GM21723 (cell line): ENCODE measurements at regions not wholly inside any gene's neighbourhood (a gene's known extent, or its start where the extent isn't known, plus 50 kb on each side); places are given as distances from the start of the nearest gene placed in this dataset.
"Not testable (repeated sequence)": the region's sequence is repeated elsewhere in the genome, so short reads cannot be mapped to it uniquely, and the experiment has no call there.

Experiments
- ATAC-seq: cut with Tn5 transposase; IDR thresholded peaks from one replicate; pipeline ENCODE4 v1.9.1; 2021; ENCODE audit warnings: mild to moderate bottlenecking, moderate library complexity; ENCODE audit not compliant: unreplicated experiment

DNA sequence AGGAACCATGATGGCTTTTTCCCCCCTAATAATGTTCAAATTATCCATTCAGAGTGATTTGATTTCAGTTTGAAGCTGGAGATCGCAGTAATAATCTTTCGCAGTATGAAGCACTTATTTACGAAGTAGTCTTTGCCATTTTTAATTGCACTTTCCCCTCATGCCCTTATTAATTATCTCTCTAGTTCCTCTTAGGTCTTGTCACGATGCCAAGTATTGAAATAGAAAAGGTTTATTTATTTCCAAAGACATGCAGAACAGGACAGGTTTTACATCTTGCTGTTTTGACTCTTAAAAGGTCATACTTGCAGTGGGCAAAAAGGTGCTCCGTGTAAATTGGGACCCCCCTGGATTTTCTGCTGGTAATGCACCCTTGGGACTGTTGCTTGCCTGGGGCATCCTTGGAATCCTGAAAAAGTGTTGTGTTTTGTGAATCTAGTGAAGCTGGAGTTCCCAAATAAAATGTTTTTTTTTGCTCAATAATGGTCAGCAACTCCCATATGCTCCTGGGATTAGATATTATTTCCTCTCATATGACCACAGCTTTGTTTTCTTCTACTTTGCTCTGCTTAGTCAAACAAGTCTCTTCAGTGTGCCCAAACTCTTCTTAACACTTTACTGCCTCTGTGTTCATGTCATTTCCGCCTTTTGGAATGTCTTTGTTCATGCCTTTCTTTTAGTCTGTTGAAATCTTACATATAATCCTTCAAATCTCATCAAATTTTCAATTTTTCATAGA, 278.3 kb downstream of the TMEM38B start:
- ATAC-seq: no peak

DNA sequence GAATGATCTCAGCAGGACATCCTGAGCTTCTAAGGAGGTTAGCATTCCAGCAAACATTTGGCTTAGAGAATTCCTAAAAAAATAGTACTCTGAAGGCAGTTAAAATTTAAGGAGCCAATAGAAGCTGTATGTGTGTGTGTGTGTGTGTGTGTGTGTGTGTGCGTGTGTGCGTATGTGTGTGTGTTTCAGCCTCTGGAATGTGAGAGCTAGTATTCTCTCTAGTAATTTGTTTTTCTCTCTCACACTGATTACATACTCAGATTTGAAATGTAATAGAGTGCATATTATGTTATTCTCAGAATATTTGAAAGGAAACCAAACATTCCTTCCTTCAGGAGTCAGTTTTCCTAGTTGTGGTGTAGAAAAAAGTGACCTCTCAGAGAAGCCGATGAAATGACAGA, 279.6 kb downstream of the TMEM38B start:
- no peak for ATAC-seq

DNA sequence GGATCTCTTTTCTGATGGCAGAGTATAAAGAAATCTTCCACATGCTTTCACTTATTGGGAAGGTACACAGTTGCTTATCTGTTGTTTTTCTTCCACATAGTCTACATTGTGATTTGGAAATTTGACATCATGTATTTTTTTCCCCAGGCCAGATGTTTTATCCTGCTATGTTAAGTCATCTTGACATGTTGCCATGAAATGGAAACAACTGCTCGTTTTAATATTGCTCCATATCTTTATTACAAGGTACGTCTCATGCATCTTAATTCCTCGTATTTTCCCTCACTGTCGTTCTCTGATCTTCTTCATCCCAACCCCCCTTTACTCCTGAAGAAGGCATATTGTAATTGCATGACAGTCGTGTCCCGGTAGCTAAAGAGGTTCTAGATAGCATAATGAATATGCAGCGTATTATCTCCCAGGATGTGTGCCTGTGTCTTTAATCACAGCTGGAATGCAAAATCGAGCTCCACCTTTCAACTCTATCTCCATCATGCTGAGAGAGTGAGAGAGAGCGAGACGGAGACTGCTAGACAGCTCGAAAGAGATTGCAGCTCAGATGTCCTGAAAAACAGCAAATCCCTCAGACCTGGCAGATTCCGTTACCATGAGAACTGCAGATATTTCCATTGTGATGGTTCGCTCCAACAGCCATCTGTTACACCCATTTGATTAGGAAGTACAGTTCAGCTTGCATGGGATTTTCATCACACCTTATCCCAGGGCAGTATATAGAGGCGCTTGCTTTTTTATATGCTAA, 281.7 kb downstream of the TMEM38B start:
- no peak for ATAC-seq

DNA sequence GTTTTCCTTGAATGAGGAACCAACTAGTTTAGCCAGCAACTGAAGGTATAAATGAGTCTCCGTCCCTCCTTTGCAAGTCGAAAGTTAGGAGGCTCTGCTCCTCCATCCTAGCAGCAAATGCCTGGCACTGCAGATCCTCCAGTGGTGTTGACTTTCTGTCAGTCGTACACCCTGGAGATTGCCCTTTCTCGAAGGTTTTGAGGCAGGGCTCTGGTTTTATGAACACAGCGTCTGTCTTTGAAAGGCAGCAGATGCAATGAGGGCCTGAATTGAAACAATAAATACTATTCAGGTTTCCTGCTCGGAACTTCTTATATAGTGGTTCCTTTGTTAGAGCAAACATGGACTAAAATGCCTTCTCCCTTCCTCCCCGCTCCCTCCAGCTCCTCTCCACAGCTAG, 284.0 kb downstream of the TMEM38B start:
- ATAC-seq: no peak

DNA sequence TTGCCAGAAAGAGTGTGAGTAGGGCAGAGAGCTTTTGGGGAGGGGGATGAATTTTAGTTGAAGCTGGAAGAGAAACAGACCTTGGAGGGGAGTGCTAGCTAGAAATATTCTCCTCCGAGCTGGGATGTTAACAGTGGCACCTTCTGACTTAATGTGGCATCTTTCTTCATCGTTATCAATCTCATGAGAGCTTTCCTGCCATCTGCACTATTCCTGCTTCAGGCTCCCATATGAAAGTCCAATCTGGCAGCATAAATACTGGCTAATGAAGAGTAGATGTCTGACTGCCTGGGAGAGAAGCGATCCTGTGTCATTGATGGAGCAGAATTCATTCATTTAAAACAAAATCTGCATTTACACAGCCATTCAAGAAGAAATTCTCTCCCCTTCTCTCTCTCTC, 284.5 kb downstream of the TMEM38B start:
- ATAC-seq: no peak

DNA sequence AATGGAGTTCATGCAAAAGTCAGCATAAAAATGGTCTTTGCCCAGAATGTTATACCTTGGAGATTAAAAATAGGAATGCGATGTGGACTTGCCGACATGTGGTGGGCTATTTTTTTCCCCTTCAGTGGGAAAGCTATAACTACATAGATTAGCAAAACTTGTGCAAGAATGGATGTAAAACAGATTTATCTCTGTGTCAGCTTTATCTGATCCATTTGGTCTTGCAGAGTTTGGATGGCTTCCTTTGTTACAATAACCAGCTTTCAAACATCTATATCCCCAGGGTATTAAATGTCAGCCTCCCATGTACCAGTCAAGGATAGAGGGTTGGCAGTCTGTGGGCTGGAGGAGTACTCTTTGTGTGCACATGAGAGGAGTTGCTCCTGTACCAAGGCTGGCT, 284.9 kb downstream of the TMEM38B start:
- no peak for ATAC-seq

DNA sequence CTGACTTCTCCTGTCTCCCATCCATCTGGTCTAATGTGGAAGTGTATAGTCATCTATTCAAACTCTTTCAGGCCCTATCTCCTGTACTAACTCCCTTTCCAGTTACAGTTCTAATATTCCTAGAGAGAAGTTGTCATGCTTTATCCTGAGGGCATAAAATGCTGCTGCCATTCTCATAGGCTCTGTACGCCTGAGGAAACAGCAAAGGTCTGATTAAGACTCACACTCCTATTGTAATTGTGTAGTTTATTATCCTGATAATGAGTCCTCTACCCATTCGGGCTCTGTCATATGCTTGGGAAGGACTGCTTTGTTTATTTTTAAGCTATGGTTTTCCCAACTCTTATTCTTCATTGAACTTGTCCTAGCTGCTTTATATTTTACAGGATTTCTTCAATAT, 290.4 kb downstream of the TMEM38B start:
- no peak for ATAC-seq

DNA sequence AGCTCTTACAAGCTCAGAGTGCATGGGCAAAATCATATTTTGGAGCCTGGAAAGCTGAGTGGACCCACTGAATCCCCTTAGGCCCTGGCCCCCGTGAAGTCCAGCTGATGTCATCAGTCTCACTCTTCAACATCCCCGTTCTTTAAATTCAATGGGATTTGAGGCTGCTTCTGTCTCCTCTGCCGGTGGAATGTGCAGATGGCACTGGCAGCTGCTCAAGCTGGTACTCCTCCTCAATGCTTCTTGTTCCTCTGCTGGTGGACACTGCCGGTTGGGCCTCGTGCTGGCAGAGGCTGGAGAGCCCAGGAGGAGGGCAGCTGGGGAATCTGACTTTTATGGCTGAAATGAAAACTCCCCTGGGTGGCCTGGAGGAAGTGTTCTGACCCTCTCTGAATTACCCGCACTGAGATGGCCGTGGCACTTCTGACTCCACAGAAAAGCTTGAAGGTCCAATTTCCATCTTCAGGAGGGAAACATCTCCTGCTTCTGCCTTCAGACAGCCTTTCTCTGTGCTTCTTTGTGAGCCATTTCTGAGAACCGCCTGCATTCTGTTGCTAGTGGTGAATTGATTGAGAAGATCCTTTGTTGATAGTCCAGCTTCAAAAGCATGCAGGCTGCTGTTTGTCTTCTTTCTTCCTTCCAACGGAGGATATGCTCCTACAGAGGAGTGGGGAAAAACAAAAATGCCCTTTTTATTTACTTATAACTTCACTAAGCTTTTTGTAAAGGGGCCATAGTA, 298.9 kb downstream of the TMEM38B start:
- no peak for ATAC-seq

DNA sequence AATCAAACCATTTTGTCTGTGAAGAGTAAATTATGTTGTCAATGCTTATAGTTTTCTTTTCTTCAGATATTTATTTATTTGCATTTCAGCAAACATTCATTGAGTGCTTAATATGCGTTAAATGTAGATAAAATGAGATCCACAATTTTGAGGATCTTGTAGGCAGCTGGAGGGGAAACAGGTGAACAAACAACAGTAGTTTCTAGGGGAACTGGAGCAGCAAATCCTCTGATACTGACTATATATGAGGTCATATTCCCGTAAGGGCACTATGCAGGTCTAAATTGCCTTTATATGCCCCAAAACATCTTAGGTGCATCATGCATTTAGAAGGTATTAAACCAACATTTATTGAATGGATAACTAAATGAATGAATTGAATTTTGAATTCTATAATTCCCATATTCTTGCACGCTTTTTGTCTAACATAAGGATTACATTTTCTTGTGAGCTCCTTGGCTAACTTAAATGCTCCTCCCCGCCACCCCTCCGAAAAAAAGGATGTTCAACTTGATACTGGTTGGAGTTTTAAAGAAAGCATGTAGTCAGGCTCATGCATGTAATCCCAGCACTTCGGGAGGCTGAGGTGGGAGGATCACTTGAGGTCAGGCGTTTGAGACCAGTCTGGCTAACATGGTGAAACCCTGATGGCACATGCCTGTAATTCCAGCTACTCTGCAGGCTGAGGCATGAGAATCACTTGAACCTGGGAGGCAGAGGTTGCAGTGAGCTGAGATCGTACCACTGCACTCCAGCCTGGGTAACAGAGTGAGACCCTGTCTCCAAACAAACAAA, 299.8 kb downstream of the TMEM38B start:
- ATAC-seq: no peak

DNA sequence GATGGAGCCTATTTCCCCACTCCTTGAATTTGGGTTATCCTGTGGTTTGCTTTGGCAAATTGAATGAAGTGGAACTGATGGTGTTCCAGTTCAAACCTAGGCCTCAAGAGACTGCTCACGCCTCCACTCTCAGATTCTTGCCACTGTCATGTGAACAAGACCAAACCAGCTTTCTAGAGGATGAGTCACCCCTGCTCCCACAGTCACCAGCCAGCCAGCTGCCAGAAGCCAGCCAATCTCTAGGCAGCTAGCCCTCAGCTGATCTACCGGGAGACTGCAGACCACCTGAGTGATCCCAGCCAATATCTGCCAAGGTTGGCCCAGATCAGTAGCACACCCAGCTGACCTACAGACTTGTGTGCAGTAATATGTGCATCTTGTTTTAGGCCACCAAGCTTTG, 300.6 kb downstream of the TMEM38B start:
- no peak for ATAC-seq

DNA sequence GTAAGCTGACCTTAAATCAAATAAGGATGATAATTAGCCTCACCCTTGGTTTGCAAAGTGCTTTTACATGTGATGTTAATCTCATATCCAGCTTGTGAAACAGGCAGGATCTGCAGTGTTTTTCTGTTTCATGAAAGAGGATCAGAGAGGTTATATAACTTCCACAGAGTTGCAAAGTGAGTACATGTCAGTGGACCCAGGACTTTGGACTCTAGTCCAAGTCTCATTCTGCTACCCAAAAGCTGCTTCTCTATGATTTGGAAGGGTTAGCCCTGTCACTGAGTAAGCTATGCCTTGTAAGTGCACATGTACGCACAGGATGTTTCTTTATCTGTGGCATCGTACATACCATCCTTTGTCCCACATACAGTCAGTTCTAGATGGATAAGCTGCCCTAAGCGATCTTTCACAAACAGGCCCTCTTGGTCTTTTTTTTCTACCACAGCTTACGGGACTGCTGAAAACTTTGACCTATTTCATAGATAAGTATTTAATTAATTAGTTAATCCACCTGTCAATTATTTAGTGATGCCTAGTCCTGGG, 322.9 kb downstream of the TMEM38B start:
- no peak for ATAC-seq

DNA sequence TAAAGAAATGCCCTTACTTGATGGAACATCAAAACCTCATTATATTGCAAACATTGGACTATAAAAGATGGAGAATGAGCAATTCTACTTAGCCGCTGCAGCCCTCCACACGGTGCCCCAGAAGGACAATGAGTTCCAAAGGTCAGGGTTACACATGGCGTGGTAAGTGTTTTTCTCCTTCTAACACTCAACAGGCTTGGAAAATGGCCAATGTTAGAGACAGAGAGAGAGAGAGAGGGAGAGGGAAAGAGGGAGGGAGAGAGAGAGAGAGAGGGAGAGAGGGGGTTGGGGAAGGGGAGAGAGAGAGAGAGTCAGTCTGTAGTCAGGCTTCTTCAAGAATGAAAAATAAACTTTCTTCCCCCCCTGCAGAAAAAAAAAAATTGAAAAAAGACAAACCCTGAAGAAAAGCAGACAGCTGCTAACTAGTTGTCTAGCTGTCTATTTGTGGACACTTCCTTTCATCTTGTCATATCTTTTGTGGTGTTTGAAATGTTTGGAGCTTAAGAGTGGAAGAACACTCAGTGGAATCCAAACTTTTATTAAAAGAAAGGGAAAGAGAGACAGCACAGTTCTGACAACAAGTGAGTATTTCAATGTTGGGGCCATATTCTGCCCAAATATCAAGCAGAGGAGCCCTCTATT, 324.8 kb downstream of the TMEM38B start:
- no peak for ATAC-seq

DNA sequence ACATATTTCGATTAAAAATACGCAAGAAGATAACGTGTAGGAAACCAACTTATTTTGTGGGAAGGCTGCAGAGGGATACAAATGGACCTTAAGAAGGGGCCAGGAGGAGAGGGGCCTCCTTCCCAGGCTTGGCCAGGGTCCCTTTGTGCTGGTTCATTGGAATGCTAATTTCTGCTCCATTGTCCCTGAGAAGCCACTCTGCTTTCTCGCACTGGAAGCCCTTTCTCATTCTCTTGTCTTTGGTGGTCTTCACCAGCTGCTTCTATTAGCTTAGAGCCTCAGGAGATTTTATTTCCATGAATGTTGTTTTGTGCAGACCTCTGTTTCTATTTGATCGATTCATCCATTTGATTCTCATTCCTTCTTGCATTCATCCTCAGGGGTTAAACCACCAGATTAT, 325.4 kb downstream of the TMEM38B start:
- ATAC-seq: no peak

DNA sequence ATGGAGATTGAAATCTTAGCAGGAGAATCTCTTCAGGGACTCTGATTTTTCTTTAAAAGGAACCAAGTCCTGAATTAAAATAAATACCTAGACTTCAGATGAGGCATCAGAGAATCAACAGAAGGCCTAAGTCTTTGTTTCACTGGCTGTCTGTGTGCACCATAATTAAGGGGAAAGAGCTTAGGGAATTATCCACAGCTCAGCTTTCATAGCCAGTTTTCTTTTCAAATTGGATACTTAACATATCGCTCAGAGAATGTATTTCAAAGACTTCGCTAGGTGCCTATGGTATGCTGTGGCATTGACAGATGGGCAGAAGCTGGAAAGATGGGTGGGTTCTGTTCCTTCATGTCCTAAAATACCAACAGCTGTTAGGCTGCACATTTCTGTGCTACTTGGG, 325.8 kb downstream of the TMEM38B start:
- no peak for ATAC-seq

DNA sequence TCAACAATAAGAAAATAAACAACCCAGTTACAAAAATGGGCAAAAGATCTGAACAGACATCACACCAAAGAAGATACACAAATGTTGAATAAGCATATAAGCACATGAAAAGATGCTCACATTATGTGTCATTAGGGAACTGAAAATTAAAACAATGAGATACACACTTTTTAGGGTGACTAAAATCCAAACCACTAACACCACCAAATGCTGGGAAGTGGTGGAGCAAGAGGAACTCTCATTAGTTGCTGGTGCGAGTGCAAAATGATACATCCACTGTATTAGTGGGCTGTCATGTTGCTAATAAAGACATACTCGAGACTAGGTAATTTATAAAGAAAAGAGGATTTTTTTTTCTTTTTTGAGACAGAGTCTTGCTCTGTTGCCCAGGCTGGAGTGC, 329.1 kb downstream of the TMEM38B start:
- ATAC-seq: no peak

DNA sequence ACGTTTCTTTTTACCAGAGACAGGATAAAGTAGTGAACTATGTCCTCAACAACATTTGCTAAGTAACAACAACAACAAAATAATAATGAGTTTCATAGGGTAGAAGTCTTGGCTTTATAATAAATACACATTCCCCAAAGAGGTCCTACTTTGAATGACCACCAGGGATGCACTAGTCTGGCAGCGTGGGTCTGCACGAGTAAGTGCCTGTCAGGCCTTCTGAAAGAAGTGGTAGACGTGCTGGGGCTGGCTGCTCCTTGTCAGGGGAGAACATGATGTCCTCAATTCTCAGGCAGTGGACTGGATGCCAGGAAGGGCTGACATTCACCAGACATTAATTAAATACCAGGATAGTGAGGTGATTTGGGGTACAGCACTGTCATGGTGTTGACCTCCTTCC, 331.1 kb downstream of the TMEM38B start:
- ATAC-seq: no peak

DNA sequence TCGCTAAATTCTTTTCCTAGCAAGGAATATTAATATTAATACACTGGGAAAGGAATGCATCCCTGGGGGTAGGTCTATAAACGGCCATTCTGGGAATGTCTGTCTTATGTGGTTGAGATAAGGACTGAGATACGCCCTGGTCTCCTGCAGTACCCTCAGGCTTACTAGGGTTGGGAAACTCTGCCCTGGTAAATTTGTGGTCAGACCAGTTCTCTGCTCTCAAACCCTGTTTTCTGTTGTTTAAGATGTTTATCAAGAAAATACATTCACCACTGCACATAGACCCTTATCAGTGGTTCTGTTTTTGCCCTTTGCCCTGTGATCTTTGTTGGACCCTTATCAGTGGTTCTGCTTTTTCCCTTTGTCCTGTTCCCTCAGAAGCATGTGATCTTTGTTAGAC, 335.8 kb downstream of the TMEM38B start:
- not testable (repeated sequence) for ATAC-seq

DNA sequence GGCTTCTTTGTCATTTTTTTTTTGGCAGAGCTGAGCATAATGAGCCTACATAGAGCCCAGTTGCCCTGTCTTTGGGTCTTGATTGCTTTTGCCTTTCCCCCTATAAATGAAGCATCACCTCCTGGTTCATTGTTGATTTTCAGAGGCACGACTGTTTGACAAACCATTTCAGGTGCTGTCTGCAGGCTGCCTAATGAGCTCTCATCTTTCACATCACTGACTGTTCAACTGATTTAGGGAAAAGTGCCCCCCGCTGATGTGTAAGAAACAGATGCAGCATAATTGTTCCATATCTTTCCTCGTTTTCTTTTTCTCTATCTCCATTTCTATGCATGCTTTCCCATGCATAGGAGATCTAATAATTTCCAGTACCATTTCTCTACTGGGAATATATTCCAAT, 338.6 kb downstream of the TMEM38B start:
- ATAC-seq: no peak

DNA sequence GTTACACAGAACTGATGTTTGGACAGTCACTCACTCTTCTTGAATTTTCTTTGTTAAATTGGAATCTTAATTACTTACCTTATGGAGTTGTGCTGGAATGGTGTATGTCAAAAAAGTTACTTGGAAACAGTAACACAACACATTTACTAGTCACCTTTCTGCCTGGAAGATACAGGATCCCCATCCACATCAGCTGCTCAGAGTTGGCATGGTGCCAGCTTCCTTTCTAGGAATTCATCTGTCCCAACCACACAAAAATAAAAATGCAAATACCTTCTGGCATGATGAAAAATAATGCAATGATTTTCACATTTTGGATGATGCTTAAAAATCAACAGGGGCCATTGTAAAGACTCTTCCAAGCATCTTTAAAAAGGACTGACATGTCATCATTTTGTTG, 341.5 kb downstream of the TMEM38B start:
- no peak for ATAC-seq

DNA sequence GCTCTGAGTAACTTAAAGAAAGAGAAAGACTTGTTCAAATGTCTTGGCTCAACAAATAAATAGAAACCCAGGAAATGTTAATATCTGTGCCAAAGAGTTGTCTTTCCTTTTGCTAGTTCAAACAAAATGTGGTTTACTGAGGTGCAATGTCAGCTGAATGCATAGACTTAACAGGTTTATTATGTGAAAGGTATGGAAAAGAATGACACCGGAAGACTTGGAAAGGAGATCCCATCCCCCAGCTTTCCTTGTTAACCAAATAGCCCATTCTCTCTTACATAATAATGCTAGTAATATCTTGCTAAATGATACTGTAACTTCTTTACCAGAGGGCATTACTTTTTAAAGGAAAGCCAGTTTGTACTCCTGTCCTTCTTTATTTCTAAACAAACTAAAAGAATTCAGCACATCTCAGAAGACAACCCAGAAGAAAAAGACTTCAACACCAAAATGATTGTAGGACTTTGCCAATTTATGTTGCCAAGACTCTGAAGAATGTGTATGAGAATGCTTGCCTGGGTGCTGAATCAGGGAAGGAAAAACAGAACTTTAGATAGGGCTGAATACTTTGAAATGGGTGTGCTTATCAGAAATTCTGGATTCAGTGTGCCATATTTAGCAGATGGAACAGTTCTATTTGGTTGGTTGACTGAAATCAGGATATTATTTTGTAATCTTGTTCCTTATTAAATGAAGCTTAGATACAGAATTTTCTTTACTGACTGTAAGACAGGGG, 344.1 kb downstream of the TMEM38B start:
- no peak for ATAC-seq
